GM23338 (cell line): ENCODE measurements at regions not wholly inside any gene's neighbourhood (a gene's known extent, or its start where the extent isn't known, plus 50 kb on each side); places are given as distances from the start of the nearest gene placed in this dataset.
"Not testable (repeated sequence)": the region's sequence is repeated elsewhere in the genome, so short reads cannot be mapped to it uniquely, and the experiment has no call there.

Experiments
- ATAC-seq: fragments of 200-7000 bp; cut with Tn5 transposase; 3 replicates; pipeline ENCODE4 v1.9.1; 2020
- DNase-seq: peaks from one replicate; pipeline ENCODE4 v3.0.0-alpha.2; 2015; ENCODE audit warnings: low spot score
- H2AFZ ChIP-seq: fragments of 200-600 bp; sonication (generic); 2 replicates; pipeline ENCODE4 v1.8.0; 2016; ENCODE audit warnings: antibody characterized with exemption, mild to moderate bottlenecking, moderate library complexity
- H3F3A ChIP-seq: fragments of 200-600 bp; sonication (generic); replicated peaks from 2 replicates; pipeline ENCODE4 v1.8.0; 2017; ENCODE audit warnings: antibody characterized with exemption, mixed run types, low read depth
- H3K27ac ChIP-seq: fragments of 200-600 bp; sonication (generic); 2 replicates; pipeline ENCODE4 v1.6.1; 2016; ENCODE audit warnings: low read depth
- H3K27me3 ChIP-seq: fragments of 200-600 bp; sonication (generic); 2 replicates; pipeline ENCODE4 v1.8.0; 2016; ENCODE audit warnings: mild to moderate bottlenecking, mixed run types, moderate library complexity; ENCODE audit not compliant: insufficient read depth
- H3K36me3 ChIP-seq: fragments of 200-600 bp; sonication (generic); 2 replicates; pipeline ENCODE4 v1.8.0; 2016; ENCODE audit warnings: mild to moderate bottlenecking; ENCODE audit not compliant: insufficient read depth
- H3K4me1 ChIP-seq: fragments of 200-600 bp; sonication (generic); 2 replicates; pipeline ENCODE4 v1.8.0; 2016; ENCODE audit warnings: mild to moderate bottlenecking, moderate library complexity; ENCODE audit not compliant: insufficient read depth
- H3K4me2 ChIP-seq: fragments of 200-600 bp; sonication (generic); 2 replicates; pipeline ENCODE4 v1.7.1; 2017; ENCODE audit warnings: mixed run types
- H3K4me3 ChIP-seq: fragments of 200-600 bp; sonication (generic); 2 replicates; pipeline ENCODE4 v1.6.1; 2016; ENCODE audit warnings: mixed run types
- H3K79me2 ChIP-seq: fragments of 200-600 bp; sonication (generic); replicated peaks from 2 replicates; pipeline ENCODE4 v1.8.0; 2017; ENCODE audit warnings: mild to moderate bottlenecking; ENCODE audit not compliant: insufficient read depth
- H3K9me2 ChIP-seq: fragments of 200-600 bp; sonication (generic); 2 replicates; pipeline ENCODE4 v1.8.0; 2017; ENCODE audit not compliant: insufficient read depth
- H4K20me1 ChIP-seq: fragments of 200-600 bp; sonication (generic); replicated peaks from 2 replicates; pipeline ENCODE4 v1.8.0; 2017; ENCODE audit warnings: mild to moderate bottlenecking; ENCODE audit not compliant: insufficient read depth
- H3K27ac Mint-ChIP-seq: 2 replicates; pipeline ENCODE4 v1.8.0; 2020; ENCODE audit warnings: inconsistent platforms, mild to moderate bottlenecking, moderate library complexity, mixed read lengths
- H3K27me3 Mint-ChIP-seq: 3 replicates; pipeline ENCODE4 v1.8.0; 2022; ENCODE audit warnings: low read depth, mild to moderate bottlenecking, moderate library complexity, mixed read lengths, inconsistent platforms; ENCODE audit not compliant: insufficient read depth, poor library complexity
- H3K36me3 Mint-ChIP-seq: 3 replicates; pipeline ENCODE4 v1.8.0; 2021; ENCODE audit warnings: low read depth, mild to moderate bottlenecking, inconsistent platforms, moderate library complexity, mixed read lengths
- H3K4me1 Mint-ChIP-seq: 3 replicates; pipeline ENCODE4 v1.8.0; 2020; ENCODE audit warnings: mild to moderate bottlenecking, inconsistent platforms, mixed read lengths
- H3K4me3 Mint-ChIP-seq: 3 replicates; pipeline ENCODE4 v1.8.0; 2021; ENCODE audit warnings: moderate library complexity, mild to moderate bottlenecking, inconsistent platforms, mixed read lengths
- H3K9me3 Mint-ChIP-seq: 3 replicates; pipeline ENCODE4 v1.8.0; 2020; ENCODE audit warnings: moderate library complexity, mild to moderate bottlenecking, inconsistent platforms, mixed read lengths
- EZH2 ChIP-seq: fragments of 200-600 bp; sonication (generic); IDR thresholded peaks from one replicate; pipeline ENCODE4 v1.8.0; 2017; ENCODE audit warnings: antibody characterized with exemption, mild to moderate bottlenecking, low read depth; ENCODE audit not compliant: unreplicated experiment
- JUNB ChIP-seq: IDR thresholded peaks from one replicate; pipeline ENCODE4 v1.6.1; 2016; ENCODE audit warnings: antibody characterized with exemption; ENCODE audit not compliant: unreplicated experiment
- NANOG ChIP-seq: IDR thresholded peaks from 2 replicates; pipeline ENCODE4 v1.6.1; 2016; ENCODE audit warnings: antibody characterized with exemption, borderline replicate concordance
- TF ChIP-seq, protein P1 (sequence below), 2 experiments: fragments of 200-600 bp in 1 of 2; sonication (generic) in 1 of 2; conservative IDR thresholded peaks; 2 replicates each; pipeline versions ENCODE4 v1.5.1 to v1.6.1; 2016 to 2017; ENCODE audit warnings: antibody characterized with exemption in 2 of 2, low read depth in 2 of 2, mild to moderate bottlenecking in 2 of 2, moderate library complexity in 1 of 2
- TF ChIP-seq, protein P2 (sequence below): IDR thresholded peaks from one replicate; pipeline ENCODE4 v1.6.1; 2018; ENCODE audit warnings: antibody characterized with exemption; ENCODE audit not compliant: unreplicated experiment
- TF ChIP-seq, protein P3 (sequence below): IDR thresholded peaks from 2 replicates; pipeline ENCODE4 v1.6.1; 2016; ENCODE audit warnings: antibody characterized with exemption

DNA sequence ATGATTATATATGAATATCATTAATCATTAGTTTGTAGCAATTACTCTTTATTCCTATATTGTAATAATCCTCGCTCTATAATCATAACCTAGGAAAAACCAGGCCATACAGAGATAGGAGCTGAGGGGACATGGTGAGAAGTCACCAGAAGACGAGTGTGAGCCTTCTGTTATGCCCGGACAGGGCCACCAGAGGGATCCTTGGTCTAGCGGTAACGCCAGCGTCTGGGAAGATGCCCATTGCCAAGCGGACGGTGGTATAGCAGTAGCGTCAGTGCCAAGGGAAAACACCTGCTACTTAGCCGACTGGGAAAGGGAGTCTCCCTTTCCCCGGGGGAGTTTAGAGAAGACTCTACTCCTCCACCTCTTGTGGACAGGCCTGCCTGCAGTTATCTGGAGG lies 1347.6 kb downstream of the GATA3 start:
- not testable (repeated sequence) for H3K4me1 ChIP-seq, H2AFZ ChIP-seq, H3K27me3 ChIP-seq, H3K9me2 ChIP-seq, H3K27ac ChIP-seq, H3K4me3 Mint-ChIP-seq, H3K4me2 ChIP-seq, H3K79me2 ChIP-seq, H3K27me3 Mint-ChIP-seq, H4K20me1 ChIP-seq, H3K4me1 Mint-ChIP-seq, H3K27ac Mint-ChIP-seq, H3K4me3 ChIP-seq, H3K36me3 ChIP-seq, ATAC-seq, H3F3A ChIP-seq
- H3K36me3 Mint-ChIP-seq = peaks cover 13% of the 10 kb centered on the region; the same call in 2 of the 3 replicates
- peaks cover 20% of the 10 kb centered on the region for H3K9me3 Mint-ChIP-seq
- TF ChIP-seq, protein P1, sequence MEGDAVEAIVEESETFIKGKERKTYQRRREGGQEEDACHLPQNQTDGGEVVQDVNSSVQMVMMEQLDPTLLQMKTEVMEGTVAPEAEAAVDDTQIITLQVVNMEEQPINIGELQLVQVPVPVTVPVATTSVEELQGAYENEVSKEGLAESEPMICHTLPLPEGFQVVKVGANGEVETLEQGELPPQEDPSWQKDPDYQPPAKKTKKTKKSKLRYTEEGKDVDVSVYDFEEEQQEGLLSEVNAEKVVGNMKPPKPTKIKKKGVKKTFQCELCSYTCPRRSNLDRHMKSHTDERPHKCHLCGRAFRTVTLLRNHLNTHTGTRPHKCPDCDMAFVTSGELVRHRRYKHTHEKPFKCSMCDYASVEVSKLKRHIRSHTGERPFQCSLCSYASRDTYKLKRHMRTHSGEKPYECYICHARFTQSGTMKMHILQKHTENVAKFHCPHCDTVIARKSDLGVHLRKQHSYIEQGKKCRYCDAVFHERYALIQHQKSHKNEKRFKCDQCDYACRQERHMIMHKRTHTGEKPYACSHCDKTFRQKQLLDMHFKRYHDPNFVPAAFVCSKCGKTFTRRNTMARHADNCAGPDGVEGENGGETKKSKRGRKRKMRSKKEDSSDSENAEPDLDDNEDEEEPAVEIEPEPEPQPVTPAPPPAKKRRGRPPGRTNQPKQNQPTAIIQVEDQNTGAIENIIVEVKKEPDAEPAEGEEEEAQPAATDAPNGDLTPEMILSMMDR (conservative IDR thresholded peaks at IDR 0.05; ENCODE audit: low read depth in 2 of 2) = peak; percentile 25 to 56; a peak in 3 of 4 replicates
- DNase-seq = peak; percentile 30

DNA sequence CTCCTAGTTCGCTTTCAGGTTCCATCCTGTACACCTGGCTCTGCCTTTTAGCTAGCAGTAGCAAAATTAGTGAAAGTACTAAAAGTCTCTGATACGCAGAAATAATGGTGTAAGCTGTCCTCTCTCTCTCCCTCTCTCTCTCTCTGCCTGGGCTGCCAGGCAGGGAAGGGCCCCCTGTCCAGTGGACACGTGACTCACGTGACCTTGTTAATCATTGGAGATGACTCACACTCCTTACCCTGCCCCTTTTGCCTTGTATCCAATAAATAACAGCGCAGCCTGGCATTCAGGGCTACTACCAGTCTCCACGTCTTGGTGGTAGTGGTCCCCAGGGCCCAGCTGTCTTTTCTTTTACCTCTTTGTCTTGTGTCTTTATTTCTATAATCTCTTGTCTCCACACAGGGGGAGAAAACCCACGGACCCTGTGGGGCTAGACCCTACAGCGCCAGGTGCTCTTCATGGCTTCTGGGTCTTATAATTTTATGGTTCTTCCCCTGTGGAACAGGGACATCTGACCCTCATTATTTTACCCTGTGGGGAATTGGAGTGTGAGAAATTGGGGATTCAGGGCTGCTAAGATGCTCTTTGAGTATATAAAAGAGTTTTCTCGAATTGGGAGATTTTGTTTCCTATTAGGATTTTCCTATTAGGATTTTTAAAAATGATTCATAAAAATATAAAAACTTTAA lies 1348.2 kb downstream of the GATA3 start:
- H3K27ac ChIP-seq, H3K4me3 Mint-ChIP-seq, H4K20me1 ChIP-seq, H3K4me1 Mint-ChIP-seq, DNase-seq, H3K4me1 ChIP-seq, H3K36me3 ChIP-seq, H3K9me2 ChIP-seq, H3K27me3 ChIP-seq, H3F3A ChIP-seq, H2AFZ ChIP-seq, H3K4me3 ChIP-seq, H3K27ac Mint-ChIP-seq, H3K79me2 ChIP-seq, H3K4me2 ChIP-seq, ATAC-seq, H3K27me3 Mint-ChIP-seq: not testable (repeated sequence)
- Mint-ChIP-seq H3K9me3 (peaks cover 20% of the 10 kb centered on the region), H3K36me3 (peaks cover 13% of the 10 kb centered on the region; the same call in 2 of the 3 replicates)

DNA sequence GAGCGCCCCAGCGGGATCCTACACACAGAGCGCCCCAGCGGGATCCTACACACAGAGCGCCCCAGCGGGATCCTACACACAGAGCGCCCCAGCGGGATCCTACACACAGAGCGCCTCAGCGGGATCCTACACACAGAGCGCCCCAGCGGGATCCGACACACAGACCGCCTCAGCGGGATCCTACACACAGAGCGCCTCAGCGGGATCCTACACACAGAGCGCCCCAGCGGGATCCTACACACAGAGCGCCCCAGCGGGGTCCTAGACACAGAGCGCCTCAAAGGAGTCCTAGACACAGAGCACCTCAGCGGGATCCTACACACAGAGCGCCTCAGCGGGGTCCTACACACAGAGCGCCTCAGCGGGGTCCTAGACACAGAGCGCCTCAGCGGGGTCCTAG lies 1352.7 kb downstream of the GATA3 start:
- not testable (repeated sequence) for H3K27ac Mint-ChIP-seq, H3K4me1 Mint-ChIP-seq, DNase-seq

DNA sequence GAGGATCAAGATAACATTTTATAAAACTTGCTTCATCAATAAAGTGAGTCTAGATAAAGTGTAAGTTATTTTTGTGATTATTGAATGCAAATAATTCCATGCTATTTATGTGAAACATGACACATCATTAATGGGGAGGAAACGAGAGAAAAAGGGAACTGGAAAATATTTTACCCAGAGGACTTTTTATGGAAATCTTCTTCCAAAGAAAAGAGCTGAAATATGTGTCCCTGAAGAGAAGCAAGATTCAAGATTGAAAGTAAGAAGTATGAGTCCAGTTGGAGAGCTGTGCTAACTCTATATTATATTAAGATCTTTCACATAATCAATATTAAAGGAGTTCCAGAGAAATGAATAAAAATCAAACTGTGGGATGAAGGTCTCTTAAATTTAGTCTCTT lies 1361.8 kb downstream of the GATA3 start:
- H3K4me1 Mint-ChIP-seq = peaks cover 14% of the 10 kb centered on the region
- no peak overlapping the region for H3K4me3 ChIP-seq
- no peaks in the 10 kb centered on the region for H3K4me1 ChIP-seq
- no peaks in the 10 kb centered on the region for H3K27me3 Mint-ChIP-seq
- DNase-seq (no peak), ATAC-seq (no peak)
- no peaks in the 10 kb centered on the region; the same call in 1 of the 2 replicates for H3K9me2 ChIP-seq
- no peak overlapping the region for H3K4me2 ChIP-seq
- H3K36me3 ChIP-seq = no peaks in the 10 kb centered on the region
- H3K27ac Mint-ChIP-seq = no peak overlapping the region
- H3K9me3 Mint-ChIP-seq = peaks cover 5% of the 10 kb centered on the region; the same call in 2 of the 3 replicates
- H3K79me2 ChIP-seq = no peaks in the 10 kb centered on the region
- no peaks in the 10 kb centered on the region for H3F3A ChIP-seq
- H4K20me1 ChIP-seq = no peaks in the 10 kb centered on the region
- H3K4me3 Mint-ChIP-seq = no peak overlapping the region
- no peaks in the 10 kb centered on the region for H3K27me3 ChIP-seq
- no peak overlapping the region for H3K27ac ChIP-seq
- no peaks in the 10 kb centered on the region; the same call in 2 of the 3 replicates for H3K36me3 Mint-ChIP-seq
- H2AFZ ChIP-seq = no peak overlapping the region
- TF ChIP-seq, protein P2, sequence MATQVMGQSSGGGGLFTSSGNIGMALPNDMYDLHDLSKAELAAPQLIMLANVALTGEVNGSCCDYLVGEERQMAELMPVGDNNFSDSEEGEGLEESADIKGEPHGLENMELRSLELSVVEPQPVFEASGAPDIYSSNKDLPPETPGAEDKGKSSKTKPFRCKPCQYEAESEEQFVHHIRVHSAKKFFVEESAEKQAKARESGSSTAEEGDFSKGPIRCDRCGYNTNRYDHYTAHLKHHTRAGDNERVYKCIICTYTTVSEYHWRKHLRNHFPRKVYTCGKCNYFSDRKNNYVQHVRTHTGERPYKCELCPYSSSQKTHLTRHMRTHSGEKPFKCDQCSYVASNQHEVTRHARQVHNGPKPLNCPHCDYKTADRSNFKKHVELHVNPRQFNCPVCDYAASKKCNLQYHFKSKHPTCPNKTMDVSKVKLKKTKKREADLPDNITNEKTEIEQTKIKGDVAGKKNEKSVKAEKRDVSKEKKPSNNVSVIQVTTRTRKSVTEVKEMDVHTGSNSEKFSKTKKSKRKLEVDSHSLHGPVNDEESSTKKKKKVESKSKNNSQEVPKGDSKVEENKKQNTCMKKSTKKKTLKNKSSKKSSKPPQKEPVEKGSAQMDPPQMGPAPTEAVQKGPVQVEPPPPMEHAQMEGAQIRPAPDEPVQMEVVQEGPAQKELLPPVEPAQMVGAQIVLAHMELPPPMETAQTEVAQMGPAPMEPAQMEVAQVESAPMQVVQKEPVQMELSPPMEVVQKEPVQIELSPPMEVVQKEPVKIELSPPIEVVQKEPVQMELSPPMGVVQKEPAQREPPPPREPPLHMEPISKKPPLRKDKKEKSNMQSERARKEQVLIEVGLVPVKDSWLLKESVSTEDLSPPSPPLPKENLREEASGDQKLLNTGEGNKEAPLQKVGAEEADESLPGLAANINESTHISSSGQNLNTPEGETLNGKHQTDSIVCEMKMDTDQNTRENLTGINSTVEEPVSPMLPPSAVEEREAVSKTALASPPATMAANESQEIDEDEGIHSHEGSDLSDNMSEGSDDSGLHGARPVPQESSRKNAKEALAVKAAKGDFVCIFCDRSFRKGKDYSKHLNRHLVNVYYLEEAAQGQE = no peak
- TF ChIP-seq, protein P3, sequence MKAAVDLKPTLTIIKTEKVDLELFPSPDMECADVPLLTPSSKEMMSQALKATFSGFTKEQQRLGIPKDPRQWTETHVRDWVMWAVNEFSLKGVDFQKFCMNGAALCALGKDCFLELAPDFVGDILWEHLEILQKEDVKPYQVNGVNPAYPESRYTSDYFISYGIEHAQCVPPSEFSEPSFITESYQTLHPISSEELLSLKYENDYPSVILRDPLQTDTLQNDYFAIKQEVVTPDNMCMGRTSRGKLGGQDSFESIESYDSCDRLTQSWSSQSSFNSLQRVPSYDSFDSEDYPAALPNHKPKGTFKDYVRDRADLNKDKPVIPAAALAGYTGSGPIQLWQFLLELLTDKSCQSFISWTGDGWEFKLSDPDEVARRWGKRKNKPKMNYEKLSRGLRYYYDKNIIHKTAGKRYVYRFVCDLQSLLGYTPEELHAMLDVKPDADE = no peak
- TF ChIP-seq NANOG = no peak
- TF ChIP-seq JUNB = no peak
- no peak for TF ChIP-seq EZH2

More for the DNA sequence above, 1352.7 kb downstream of the GATA3 start:
- not testable (repeated sequence) for H3K4me2 ChIP-seq, H2AFZ ChIP-seq, H3K36me3 ChIP-seq, H3K4me1 ChIP-seq, H3K27ac ChIP-seq, H3K9me2 ChIP-seq, H3K27me3 Mint-ChIP-seq, H3F3A ChIP-seq, H3K27me3 ChIP-seq, ATAC-seq, H3K79me2 ChIP-seq, H3K4me3 ChIP-seq, H3K4me3 Mint-ChIP-seq, H4K20me1 ChIP-seq
- Mint-ChIP-seq H3K36me3 (peaks cover 13% of the 10 kb centered on the region; the same call in 2 of the 3 replicates), H3K9me3 (peaks cover 22% of the 10 kb centered on the region)
